GM23338 (cell line): ENCODE measurements at regions not wholly inside any gene's neighbourhood (a gene's known extent, or its start where the extent isn't known, plus 50 kb on each side); places are given as distances from the start of the nearest gene placed in this dataset.
A peak's percentile ranks its signal among the peaks of the same experiment; 100 is the strongest.

Source experiments
- ATAC-seq: fragments of 200-7000 bp; cut with Tn5 transposase; 3 replicates; pipeline ENCODE4 v1.9.1; 2020
- DNase-seq: peaks from one replicate; pipeline ENCODE4 v3.0.0-alpha.2; 2015; ENCODE audit warnings: low spot score
- H2AFZ ChIP-seq: fragments of 200-600 bp; sonication (generic); 2 replicates; pipeline ENCODE4 v1.8.0; 2016; ENCODE audit warnings: antibody characterized with exemption, mild to moderate bottlenecking, moderate library complexity
- H3F3A ChIP-seq: fragments of 200-600 bp; sonication (generic); replicated peaks from 2 replicates; pipeline ENCODE4 v1.8.0; 2017; ENCODE audit warnings: antibody characterized with exemption, mixed run types, low read depth
- H3K27ac ChIP-seq: fragments of 200-600 bp; sonication (generic); 2 replicates; pipeline ENCODE4 v1.6.1; 2016; ENCODE audit warnings: low read depth
- H3K27me3 ChIP-seq: fragments of 200-600 bp; sonication (generic); 2 replicates; pipeline ENCODE4 v1.8.0; 2016; ENCODE audit warnings: mild to moderate bottlenecking, mixed run types, moderate library complexity; ENCODE audit not compliant: insufficient read depth
- H3K36me3 ChIP-seq: fragments of 200-600 bp; sonication (generic); 2 replicates; pipeline ENCODE4 v1.8.0; 2016; ENCODE audit warnings: mild to moderate bottlenecking; ENCODE audit not compliant: insufficient read depth
- H3K4me1 ChIP-seq: fragments of 200-600 bp; sonication (generic); 2 replicates; pipeline ENCODE4 v1.8.0; 2016; ENCODE audit warnings: mild to moderate bottlenecking, moderate library complexity; ENCODE audit not compliant: insufficient read depth
- H3K4me2 ChIP-seq: fragments of 200-600 bp; sonication (generic); 2 replicates; pipeline ENCODE4 v1.7.1; 2017; ENCODE audit warnings: mixed run types
- H3K4me3 ChIP-seq: fragments of 200-600 bp; sonication (generic); 2 replicates; pipeline ENCODE4 v1.6.1; 2016; ENCODE audit warnings: mixed run types
- H3K79me2 ChIP-seq: fragments of 200-600 bp; sonication (generic); replicated peaks from 2 replicates; pipeline ENCODE4 v1.8.0; 2017; ENCODE audit warnings: mild to moderate bottlenecking; ENCODE audit not compliant: insufficient read depth
- H3K9me2 ChIP-seq: fragments of 200-600 bp; sonication (generic); 2 replicates; pipeline ENCODE4 v1.8.0; 2017; ENCODE audit not compliant: insufficient read depth
- H4K20me1 ChIP-seq: fragments of 200-600 bp; sonication (generic); replicated peaks from 2 replicates; pipeline ENCODE4 v1.8.0; 2017; ENCODE audit warnings: mild to moderate bottlenecking; ENCODE audit not compliant: insufficient read depth
- H3K27ac Mint-ChIP-seq: 2 replicates; pipeline ENCODE4 v1.8.0; 2020; ENCODE audit warnings: inconsistent platforms, mild to moderate bottlenecking, moderate library complexity, mixed read lengths
- H3K27me3 Mint-ChIP-seq: 3 replicates; pipeline ENCODE4 v1.8.0; 2022; ENCODE audit warnings: low read depth, mild to moderate bottlenecking, moderate library complexity, mixed read lengths, inconsistent platforms; ENCODE audit not compliant: insufficient read depth, poor library complexity
- H3K36me3 Mint-ChIP-seq: 3 replicates; pipeline ENCODE4 v1.8.0; 2021; ENCODE audit warnings: low read depth, mild to moderate bottlenecking, inconsistent platforms, moderate library complexity, mixed read lengths
- H3K4me1 Mint-ChIP-seq: 3 replicates; pipeline ENCODE4 v1.8.0; 2020; ENCODE audit warnings: mild to moderate bottlenecking, inconsistent platforms, mixed read lengths
- H3K4me3 Mint-ChIP-seq: 3 replicates; pipeline ENCODE4 v1.8.0; 2021; ENCODE audit warnings: moderate library complexity, mild to moderate bottlenecking, inconsistent platforms, mixed read lengths
- H3K9me3 Mint-ChIP-seq: 3 replicates; pipeline ENCODE4 v1.8.0; 2020; ENCODE audit warnings: moderate library complexity, mild to moderate bottlenecking, inconsistent platforms, mixed read lengths
- CREB1 ChIP-seq: fragments of 250-450 bp; sonication (Bioruptor Pico); IDR thresholded peaks from 2 replicates; pipeline ENCODE4 v1.5.0; 2020; ENCODE audit warnings: low read depth, mild to moderate bottlenecking, moderate library complexity
- EZH2 ChIP-seq: fragments of 200-600 bp; sonication (generic); IDR thresholded peaks from one replicate; pipeline ENCODE4 v1.8.0; 2017; ENCODE audit warnings: antibody characterized with exemption, mild to moderate bottlenecking, low read depth; ENCODE audit not compliant: unreplicated experiment
- EZH2phosphoT487 ChIP-seq: fragments of 200-600 bp; sonication (generic); IDR thresholded peaks from one replicate; pipeline ENCODE4 v1.8.1; 2018; ENCODE audit warnings: antibody characterized with exemption; ENCODE audit not compliant: unreplicated experiment
- POLR2AphosphoS5 ChIP-seq: IDR thresholded peaks from 2 replicates; pipeline ENCODE4 v1.6.1; 2016; ENCODE audit warnings: antibody characterized with exemption, low read depth
- STAT1 ChIP-seq: IDR thresholded peaks from one replicate; pipeline ENCODE4 v1.6.1; 2016; ENCODE audit warnings: antibody characterized with exemption; ENCODE audit not compliant: unreplicated experiment
- ZNF331 ChIP-seq: fragments of 250-450 bp; sonication (Bioruptor Pico); IDR thresholded peaks from 2 replicates; pipeline ENCODE4 v1.5.0; 2020; ENCODE audit warnings: low read depth, mild to moderate bottlenecking, moderate library complexity
- TF ChIP-seq, protein P1 (sequence below): IDR thresholded peaks from one replicate; pipeline ENCODE4 v1.6.1; 2018; ENCODE audit warnings: antibody characterized with exemption; ENCODE audit not compliant: unreplicated experiment
- TF ChIP-seq, protein P2 (sequence below): IDR thresholded peaks from 2 replicates; pipeline ENCODE4 v1.6.1; 2016; ENCODE audit warnings: antibody characterized with exemption
- TF ChIP-seq, protein P3 (sequence below), 2 experiments: fragments of 200-600 bp in 1 of 2; sonication (generic) in 1 of 2; conservative IDR thresholded peaks; 2 replicates each; pipeline versions ENCODE4 v1.5.1 to v1.6.1; 2016 to 2017; ENCODE audit warnings: antibody characterized with exemption in 2 of 2, low read depth in 2 of 2, mild to moderate bottlenecking in 2 of 2, moderate library complexity in 1 of 2

GRCh38 chr5:36452424-36453006 lies 150.8 kb upstream of the RANBP3L start (continued):
- TF ChIP-seq, protein P1, sequence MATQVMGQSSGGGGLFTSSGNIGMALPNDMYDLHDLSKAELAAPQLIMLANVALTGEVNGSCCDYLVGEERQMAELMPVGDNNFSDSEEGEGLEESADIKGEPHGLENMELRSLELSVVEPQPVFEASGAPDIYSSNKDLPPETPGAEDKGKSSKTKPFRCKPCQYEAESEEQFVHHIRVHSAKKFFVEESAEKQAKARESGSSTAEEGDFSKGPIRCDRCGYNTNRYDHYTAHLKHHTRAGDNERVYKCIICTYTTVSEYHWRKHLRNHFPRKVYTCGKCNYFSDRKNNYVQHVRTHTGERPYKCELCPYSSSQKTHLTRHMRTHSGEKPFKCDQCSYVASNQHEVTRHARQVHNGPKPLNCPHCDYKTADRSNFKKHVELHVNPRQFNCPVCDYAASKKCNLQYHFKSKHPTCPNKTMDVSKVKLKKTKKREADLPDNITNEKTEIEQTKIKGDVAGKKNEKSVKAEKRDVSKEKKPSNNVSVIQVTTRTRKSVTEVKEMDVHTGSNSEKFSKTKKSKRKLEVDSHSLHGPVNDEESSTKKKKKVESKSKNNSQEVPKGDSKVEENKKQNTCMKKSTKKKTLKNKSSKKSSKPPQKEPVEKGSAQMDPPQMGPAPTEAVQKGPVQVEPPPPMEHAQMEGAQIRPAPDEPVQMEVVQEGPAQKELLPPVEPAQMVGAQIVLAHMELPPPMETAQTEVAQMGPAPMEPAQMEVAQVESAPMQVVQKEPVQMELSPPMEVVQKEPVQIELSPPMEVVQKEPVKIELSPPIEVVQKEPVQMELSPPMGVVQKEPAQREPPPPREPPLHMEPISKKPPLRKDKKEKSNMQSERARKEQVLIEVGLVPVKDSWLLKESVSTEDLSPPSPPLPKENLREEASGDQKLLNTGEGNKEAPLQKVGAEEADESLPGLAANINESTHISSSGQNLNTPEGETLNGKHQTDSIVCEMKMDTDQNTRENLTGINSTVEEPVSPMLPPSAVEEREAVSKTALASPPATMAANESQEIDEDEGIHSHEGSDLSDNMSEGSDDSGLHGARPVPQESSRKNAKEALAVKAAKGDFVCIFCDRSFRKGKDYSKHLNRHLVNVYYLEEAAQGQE, result no peak
- TF ChIP-seq, protein P2, sequence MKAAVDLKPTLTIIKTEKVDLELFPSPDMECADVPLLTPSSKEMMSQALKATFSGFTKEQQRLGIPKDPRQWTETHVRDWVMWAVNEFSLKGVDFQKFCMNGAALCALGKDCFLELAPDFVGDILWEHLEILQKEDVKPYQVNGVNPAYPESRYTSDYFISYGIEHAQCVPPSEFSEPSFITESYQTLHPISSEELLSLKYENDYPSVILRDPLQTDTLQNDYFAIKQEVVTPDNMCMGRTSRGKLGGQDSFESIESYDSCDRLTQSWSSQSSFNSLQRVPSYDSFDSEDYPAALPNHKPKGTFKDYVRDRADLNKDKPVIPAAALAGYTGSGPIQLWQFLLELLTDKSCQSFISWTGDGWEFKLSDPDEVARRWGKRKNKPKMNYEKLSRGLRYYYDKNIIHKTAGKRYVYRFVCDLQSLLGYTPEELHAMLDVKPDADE, result no peak
- TF ChIP-seq POLR2AphosphoS5 (no peak), EZH2 (no peak), ZNF331 (CRISPR knock-in tag) (no peak), STAT1 (no peak), CREB1 (no peak)
- TF ChIP-seq, protein P3, sequence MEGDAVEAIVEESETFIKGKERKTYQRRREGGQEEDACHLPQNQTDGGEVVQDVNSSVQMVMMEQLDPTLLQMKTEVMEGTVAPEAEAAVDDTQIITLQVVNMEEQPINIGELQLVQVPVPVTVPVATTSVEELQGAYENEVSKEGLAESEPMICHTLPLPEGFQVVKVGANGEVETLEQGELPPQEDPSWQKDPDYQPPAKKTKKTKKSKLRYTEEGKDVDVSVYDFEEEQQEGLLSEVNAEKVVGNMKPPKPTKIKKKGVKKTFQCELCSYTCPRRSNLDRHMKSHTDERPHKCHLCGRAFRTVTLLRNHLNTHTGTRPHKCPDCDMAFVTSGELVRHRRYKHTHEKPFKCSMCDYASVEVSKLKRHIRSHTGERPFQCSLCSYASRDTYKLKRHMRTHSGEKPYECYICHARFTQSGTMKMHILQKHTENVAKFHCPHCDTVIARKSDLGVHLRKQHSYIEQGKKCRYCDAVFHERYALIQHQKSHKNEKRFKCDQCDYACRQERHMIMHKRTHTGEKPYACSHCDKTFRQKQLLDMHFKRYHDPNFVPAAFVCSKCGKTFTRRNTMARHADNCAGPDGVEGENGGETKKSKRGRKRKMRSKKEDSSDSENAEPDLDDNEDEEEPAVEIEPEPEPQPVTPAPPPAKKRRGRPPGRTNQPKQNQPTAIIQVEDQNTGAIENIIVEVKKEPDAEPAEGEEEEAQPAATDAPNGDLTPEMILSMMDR (conservative IDR thresholded peaks at IDR 0.05; ENCODE audit: low read depth in 2 of 2), result no peak

DNA sequence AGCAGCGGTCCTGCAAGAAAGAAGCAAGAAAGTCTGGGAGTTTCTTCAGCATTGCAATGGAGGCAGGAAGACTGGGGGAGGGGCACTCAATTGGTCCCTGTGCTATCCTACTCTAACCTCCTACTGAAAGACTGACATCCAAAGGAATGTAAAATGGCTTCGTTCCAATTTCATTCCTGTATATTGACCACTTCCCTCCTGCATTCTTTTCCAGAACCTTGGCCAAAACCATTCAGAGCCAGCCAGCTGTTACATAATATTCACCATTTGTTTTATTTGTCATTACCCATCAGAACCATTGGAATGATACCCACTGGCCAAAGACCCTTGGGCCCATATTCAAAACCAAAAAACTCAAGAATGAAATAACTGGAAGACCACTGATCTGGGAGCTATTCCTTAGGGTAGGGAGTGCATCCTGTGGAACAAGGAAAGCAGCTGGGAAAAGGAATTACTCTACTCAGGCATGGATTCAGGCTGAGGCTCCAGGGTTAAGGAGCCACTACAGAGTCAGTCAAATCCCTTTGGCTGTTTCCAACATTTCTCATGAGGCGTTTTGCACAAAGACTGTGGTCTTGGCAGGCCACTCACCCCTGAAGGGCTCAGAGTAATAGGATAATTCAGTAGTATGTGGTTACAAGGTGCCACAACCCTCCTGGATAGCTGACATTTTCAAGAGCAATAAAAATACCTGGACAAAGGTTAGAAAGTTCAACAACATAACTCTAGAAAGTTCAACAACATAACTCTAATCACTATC lies 148.7 kb upstream of the SLC1A3 start:
- Histone ChIP-seq H3K79me2 (no peaks in the 10 kb centered on the region), H3F3A (no peaks in the 10 kb centered on the region), H3K4me1 (0 out of 2 replicates have a peak, but pooled peaks cover 4% of the 10 kb centered on the region), H3K4me3 (no peak overlapping the region), H2AFZ (no peak overlapping the region), H3K4me2 (no peak overlapping the region), H4K20me1 (no peaks in the 10 kb centered on the region), H3K36me3 (no peaks in the 10 kb centered on the region), H3K27me3 (no peaks in the 10 kb centered on the region), H3K27ac (no peak overlapping the region), H3K9me2 (no peaks in the 10 kb centered on the region)
- peaks cover 4% of the 10 kb centered on the region; the same call in 2 of the 3 replicates for H3K4me1 Mint-ChIP-seq
- no peaks in the 10 kb centered on the region for H3K36me3 Mint-ChIP-seq
- H3K4me3 Mint-ChIP-seq, result no peak overlapping the region
- ATAC-seq (no peak), DNase-seq (peak; percentile 30)
- no peaks in the 10 kb centered on the region; the same call in 2 of the 3 replicates for H3K9me3 Mint-ChIP-seq
- H3K27ac Mint-ChIP-seq, result no peak overlapping the region
- H3K27me3 Mint-ChIP-seq, result peaks cover 5% of the 10 kb centered on the region
- TF ChIP-seq, protein P2, result no peak
- no peak for TF ChIP-seq EZH2phosphoT487
